BLaER1 treated with 17β-estradiol and CSF1 and Interleukin-3, amounts not matched to agents 10 nM and 100 nM (cell line): ENCODE measurements at regions not wholly inside any gene's neighbourhood (a gene's known extent, or its start where the extent isn't known, plus 50 kb on each side); places are given as distances from the start of the nearest gene placed in this dataset.
"Not testable (repeated sequence)": the region's sequence is repeated elsewhere in the genome, so short reads cannot be mapped to it uniquely, and the experiment has no call there.

Experiments
- H3K27ac ChIP-seq, 11 experiments: shearing (Covaris generic); formaldehyde crosslinking; 2 replicates each; pipeline ENCODE4 v1.8.1; 2022
- H3K27me3 ChIP-seq, 11 experiments: shearing (Covaris generic); formaldehyde crosslinking; 2 replicates each; pipeline ENCODE4 v1.8.1; 2022
- H3K36me3 ChIP-seq, 11 experiments: shearing (Covaris generic); formaldehyde crosslinking; 2 replicates each; pipeline ENCODE4 v1.8.1; 2022
- H3K4me1 ChIP-seq, 10 experiments: shearing (Covaris generic); formaldehyde crosslinking; 2 replicates each; pipeline ENCODE4 v1.8.1; 2022
- H3K4me2 ChIP-seq, 11 experiments: shearing (Covaris generic); formaldehyde crosslinking; 2 replicates each; pipeline ENCODE4 v1.8.1; 2022
- H3K4me3 ChIP-seq, 10 experiments: shearing (Covaris generic); formaldehyde crosslinking; 2 replicates each; pipeline ENCODE4 v1.8.1; 2022
- H3K9ac ChIP-seq, 11 experiments: shearing (Covaris generic); formaldehyde crosslinking; 2 replicates each; pipeline ENCODE4 v1.8.1; 2022
- H3K9me3 ChIP-seq, 11 experiments: shearing (Covaris generic); formaldehyde crosslinking; replicated peaks in 1 of 11; 2 replicates each; pipeline ENCODE4 v1.8.1; 2022
- H4K20me1 ChIP-seq, 11 experiments: shearing (Covaris generic); formaldehyde crosslinking; 2 replicates each; pipeline ENCODE4 v1.8.1; 2022
- Cebpa-rat ChIP-seq, 11 experiments: shearing (Covaris generic); IDR thresholded peaks; 2 replicates each; pipeline ENCODE4 v1.8.1; 2022

- peaks cover 0 to 14% (median 11%) of the 10 kb centered on the region in 10 experiments; a peak in 12 of 20 replicates for H3K4me1 ChIP-seq
- H3K9ac ChIP-seq = peak overlapping the region in 1 of 11 experiments; percentile 36; a peak in 1 of 22 replicates
- H3K27me3 ChIP-seq = no peaks in the 10 kb centered on the region
- no peak for TF ChIP-seq Cebpa-rat (IDR thresholded peaks at IDR 0.05)
- peak overlapping the region in 4 of 10 experiments; percentile 1 to 26 (median 8); a peak in 2 of 20 replicates for H3K4me3 ChIP-seq
- H3K36me3 ChIP-seq = no peaks in the 10 kb centered on the region
- peak overlapping the region; percentile 16 to 76 (median 41) for H3K4me2 ChIP-seq
- no peaks in the 10 kb centered on the region for H4K20me1 ChIP-seq
- no peaks in the 10 kb centered on the region for H3K9me3 ChIP-seq
- H3K27ac ChIP-seq = peak overlapping the region in 3 of 11 experiments; percentile 26 to 27 (median 27); a peak in 3 of 22 replicates
Observed at GRCh38 chr2:106296182-106296815, 102.2 kb upstream of the UXS1 start.

- Histone ChIP-seq H3K27me3 (no peaks in the 10 kb centered on the region), H4K20me1 (no peaks in the 10 kb centered on the region), H3K4me2 (no peak overlapping the region)
Observed at GRCh38 chr2:106294182-106294581, 100.1 kb upstream of the UXS1 start.

DNA sequence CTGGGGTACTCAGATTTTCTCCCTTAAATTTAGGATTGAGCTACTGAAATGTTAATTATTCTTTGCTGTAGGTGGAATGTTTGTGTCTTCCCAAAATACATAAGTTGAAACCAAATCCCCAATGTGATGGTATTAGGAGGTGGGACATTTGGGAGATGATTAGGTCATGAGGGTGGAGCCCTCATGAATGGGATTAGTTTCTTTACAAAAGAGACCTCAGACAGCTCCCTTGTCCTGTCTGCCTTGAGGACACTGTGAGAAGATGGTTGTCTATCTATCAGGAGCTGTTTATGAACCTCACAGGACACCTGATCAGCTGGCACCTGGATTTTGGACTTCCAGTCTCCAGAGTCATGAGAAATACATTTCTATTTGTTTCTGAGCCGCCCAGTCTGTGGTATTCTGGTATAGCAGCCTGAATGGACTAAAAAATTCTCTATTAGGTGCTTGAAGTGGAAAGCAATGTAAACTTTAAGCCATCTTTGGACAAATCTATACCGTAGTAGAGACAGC lies 99.2 kb upstream of the UXS1 start:
- H3K4me3 ChIP-seq = no peak overlapping the region
- no peaks in the 10 kb centered on the region for H3K36me3 ChIP-seq
- no peak overlapping the region for H3K4me2 ChIP-seq
- H3K27me3 ChIP-seq = no peaks in the 10 kb centered on the region
- no peak for TF ChIP-seq Cebpa-rat (IDR thresholded peaks at IDR 0.05)
- H3K9ac ChIP-seq = no peak overlapping the region
- no peaks in the 10 kb centered on the region for H3K9me3 ChIP-seq
- no peaks in the 10 kb centered on the region for H4K20me1 ChIP-seq
- H3K4me1 ChIP-seq = peaks cover 0 to 14% (median 11%) of the 10 kb centered on the region in 10 experiments; a peak in 12 of 20 replicates
- H3K27ac ChIP-seq = no peak overlapping the region

More at GRCh38 chr2:106294182-106294581, 100.1 kb upstream of the UXS1 start:
- H3K9ac ChIP-seq = no peak overlapping the region
- TF ChIP-seq Cebpa-rat (IDR thresholded peaks at IDR 0.05) = no peak
- H3K36me3 ChIP-seq = no peaks in the 10 kb centered on the region
- no peak overlapping the region for H3K27ac ChIP-seq
- H3K4me3 ChIP-seq = no peak overlapping the region
- H3K9me3 ChIP-seq = no peaks in the 10 kb centered on the region
- H3K4me1 ChIP-seq = peaks cover 0 to 14% (median 11%) of the 10 kb centered on the region in 10 experiments; a peak in 12 of 20 replicates

DNA sequence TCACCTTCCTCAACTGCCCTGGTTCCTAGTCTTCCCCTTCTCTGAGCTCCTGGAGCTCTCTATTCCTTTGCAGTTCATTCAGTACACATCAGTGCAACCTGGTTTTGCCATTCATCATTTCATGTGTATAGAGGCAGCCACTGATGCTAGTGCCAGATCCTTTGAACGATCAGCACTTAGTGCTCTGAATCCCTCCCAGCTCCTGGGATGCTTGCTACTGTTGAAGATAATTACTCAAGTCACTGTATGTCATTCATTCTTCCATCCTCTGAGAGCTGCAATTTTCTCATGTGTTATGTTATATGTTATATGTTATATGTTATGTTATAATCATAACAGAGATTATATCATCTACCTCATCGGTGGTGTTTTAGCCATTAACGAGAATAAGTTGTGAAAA lies 98.5 kb upstream of the UXS1 start:
- Histone ChIP-seq H3K4me1 (peaks cover 0 to 14% (median 11%) of the 10 kb centered on the region in 10 experiments; a peak in 12 of 20 replicates), H3K4me2 (no peak overlapping the region)
- TF ChIP-seq Cebpa-rat (IDR thresholded peaks at IDR 0.05) = no peak

GRCh38 chr2:106288873-106289272 lies 94.8 kb upstream of the UXS1 start:
- no peaks in the 10 kb centered on the region for H3K27me3 ChIP-seq
- H4K20me1 ChIP-seq = no peaks in the 10 kb centered on the region
- no peak overlapping the region for H3K9ac ChIP-seq
- no peak overlapping the region for H3K4me3 ChIP-seq
- no peak for TF ChIP-seq Cebpa-rat (IDR thresholded peaks at IDR 0.05)
- no peak overlapping the region for H3K4me2 ChIP-seq
- H3K27ac ChIP-seq = no peak overlapping the region
- H3K9me3 ChIP-seq = 0 out of 22 replicates have a peak, but pooled peaks cover 0 to 4% (median 0%) of the 10 kb centered on the region in 11 experiments
- peaks cover 0 to under 1% (median 0%) of the 10 kb centered on the region in 10 experiments; a peak in 3 of 20 replicates for H3K4me1 ChIP-seq
- H3K36me3 ChIP-seq = no peaks in the 10 kb centered on the region

More for the DNA sequence above, 98.5 kb upstream of the UXS1 start:
- H3K27ac ChIP-seq = no peak overlapping the region
- no peaks in the 10 kb centered on the region for H4K20me1 ChIP-seq
- no peaks in the 10 kb centered on the region for H3K27me3 ChIP-seq
- no peak overlapping the region for H3K9ac ChIP-seq
- no peak overlapping the region for H3K4me3 ChIP-seq
- no peaks in the 10 kb centered on the region for H3K9me3 ChIP-seq
- H3K36me3 ChIP-seq = no peaks in the 10 kb centered on the region

DNA sequence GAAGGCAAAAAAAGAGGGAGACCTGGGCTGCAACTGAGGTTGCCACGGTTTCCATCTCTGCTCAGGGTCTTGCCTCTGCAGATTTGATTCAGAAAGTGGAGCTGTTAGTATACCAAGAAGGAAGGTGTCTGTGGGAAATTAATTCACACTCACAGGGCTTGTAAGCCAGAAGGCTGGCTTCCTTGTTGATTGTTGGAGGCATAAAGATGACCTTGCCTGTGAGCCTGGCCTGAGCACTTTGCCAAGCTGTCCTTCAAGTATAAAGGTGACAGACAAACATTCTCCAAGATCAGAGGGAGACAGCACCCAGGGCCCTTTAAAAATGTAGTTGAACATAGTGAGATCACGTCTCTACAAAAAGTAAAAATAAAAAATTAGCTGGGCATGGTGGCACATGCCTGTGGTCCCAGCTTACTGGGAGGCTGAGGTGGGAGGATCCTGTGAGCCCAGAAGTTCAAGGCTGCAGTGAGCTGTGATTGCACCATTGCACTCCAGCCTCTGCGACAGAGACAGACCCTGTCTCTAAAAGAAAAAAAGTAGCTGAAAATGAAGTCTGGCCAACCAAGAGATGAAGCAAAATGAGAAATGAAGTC lies 91.2 kb upstream of the UXS1 start:
- Histone ChIP-seq H4K20me1 (no peaks in the 10 kb centered on the region), H3K9me3 (0 out of 22 replicates have a peak, but pooled peaks cover 0 to 4% (median 0%) of the 10 kb centered on the region in 11 experiments), H3K27ac (no peak overlapping the region), H3K9ac (no peak overlapping the region), H3K36me3 (no peaks in the 10 kb centered on the region), H3K4me1 (peaks cover 0 to 33% (median 24%) of the 10 kb centered on the region in 10 experiments; a peak in 15 of 20 replicates), H3K4me3 (no peak overlapping the region), H3K4me2 (no peak overlapping the region), H3K27me3 (no peaks in the 10 kb centered on the region)
- TF ChIP-seq Cebpa-rat (IDR thresholded peaks at IDR 0.05) = no peak

- Histone ChIP-seq H3K27ac (no peak overlapping the region), H3K9ac (no peak overlapping the region), H3K36me3 (no peaks in the 10 kb centered on the region), H4K20me1 (no peaks in the 10 kb centered on the region), H3K4me1 (peaks cover 0 to 33% (median 24%) of the 10 kb centered on the region in 10 experiments; a peak in 15 of 20 replicates), H3K9me3 (0 out of 22 replicates have a peak, but pooled peaks cover 0 to 4% (median 0%) of the 10 kb centered on the region in 11 experiments), H3K27me3 (no peaks in the 10 kb centered on the region), H3K4me3 (no peak overlapping the region), H3K4me2 (no peak overlapping the region)
- TF ChIP-seq Cebpa-rat (IDR thresholded peaks at IDR 0.05) = no peak
Observed at GRCh38 chr2:106284691-106285202, 90.6 kb upstream of the UXS1 start.

- Histone ChIP-seq H3K27ac (no peak overlapping the region), H3K4me3 (no peak overlapping the region), H3K9ac (no peak overlapping the region), H3K4me2 (no peak overlapping the region), H3K36me3 (no peaks in the 10 kb centered on the region), H3K27me3 (no peaks in the 10 kb centered on the region), H3K4me1 (peaks cover 0 to 33% (median 24%) of the 10 kb centered on the region in 10 experiments; a peak in 15 of 20 replicates), H4K20me1 (no peaks in the 10 kb centered on the region), H3K9me3 (0 out of 22 replicates have a peak, but pooled peaks cover 0 to 4% (median 0%) of the 10 kb centered on the region in 11 experiments)
- no peak for TF ChIP-seq Cebpa-rat (IDR thresholded peaks at IDR 0.05)
Observed at GRCh38 chr2:106284255-106284654, 90.2 kb upstream of the UXS1 start.

GRCh38 chr2:106283228-106284152 lies 89.4 kb upstream of the UXS1 start:
- peak overlapping the region in 8 of 11 experiments; percentile 22 to 61 (median 52); a peak in 15 of 22 replicates for H3K4me2 ChIP-seq
- H3K27ac ChIP-seq, H3K9me3 ChIP-seq: not testable (repeated sequence)

More at GRCh38 chr2:106283228-106284152, 89.4 kb upstream of the UXS1 start:
- H4K20me1 ChIP-seq, H3K4me3 ChIP-seq, H3K27me3 ChIP-seq, H3K9ac ChIP-seq, H3K36me3 ChIP-seq: not testable (repeated sequence)
- peaks cover 0 to 33% (median 24%) of the 10 kb centered on the region in 10 experiments; a peak in 15 of 20 replicates for H3K4me1 ChIP-seq
